AML-193 (cell line): ENCODE measurements at regions not wholly inside any gene's neighbourhood (a gene's known extent, or its start where the extent isn't known, plus 50 kb on each side); places are given as distances from the start of the nearest gene placed in this dataset.
"Not testable (repeated sequence)": the region's sequence is repeated elsewhere in the genome, so short reads cannot be mapped to it uniquely, and the experiment has no call there.

ENCODE experiments used
- DNase-seq, 2 experiments: peaks; one replicate each; lab custom pipeline; 2025; lab: John Stamatoyannopoulos, UW

- DNase-seq = no peak
Observed at GRCh38 chr6:153553627-153554026, 422.5 kb upstream of the RGS17 start.

GRCh38 chr6:153539602-153540001 lies 408.5 kb upstream of the RGS17 start:
- DNase-seq = no peak

GRCh38 chr6:153538491-153538890 lies 407.4 kb upstream of the RGS17 start:
- DNase-seq = no peak

GRCh38 chr6:153537422-153537821 lies 406.3 kb upstream of the RGS17 start:
- no peak for DNase-seq

- DNase-seq = no peak
Observed at GRCh38 chr6:153526479-153526878, 395.4 kb upstream of the RGS17 start.

DNA sequence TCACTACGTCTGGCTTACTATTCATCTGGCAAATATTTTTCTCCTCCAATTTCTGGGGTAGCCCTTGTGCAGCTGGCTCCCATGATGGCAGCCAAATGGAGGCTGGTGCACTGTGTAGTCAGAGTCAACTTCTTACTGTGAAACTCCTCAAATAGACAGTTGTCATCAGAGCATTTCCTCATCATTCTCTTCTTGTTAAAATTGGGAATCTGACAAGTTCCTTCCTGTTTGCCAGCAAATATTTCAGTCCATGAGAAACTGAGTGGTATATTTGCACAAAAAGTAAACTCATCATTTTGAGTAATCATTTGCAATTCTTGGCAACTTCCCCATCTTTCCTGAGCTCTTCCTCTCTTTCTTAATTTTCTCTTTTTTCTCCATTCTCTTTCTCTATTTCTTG lies 394.9 kb upstream of the RGS17 start:
- DNase-seq = no peak

DNA sequence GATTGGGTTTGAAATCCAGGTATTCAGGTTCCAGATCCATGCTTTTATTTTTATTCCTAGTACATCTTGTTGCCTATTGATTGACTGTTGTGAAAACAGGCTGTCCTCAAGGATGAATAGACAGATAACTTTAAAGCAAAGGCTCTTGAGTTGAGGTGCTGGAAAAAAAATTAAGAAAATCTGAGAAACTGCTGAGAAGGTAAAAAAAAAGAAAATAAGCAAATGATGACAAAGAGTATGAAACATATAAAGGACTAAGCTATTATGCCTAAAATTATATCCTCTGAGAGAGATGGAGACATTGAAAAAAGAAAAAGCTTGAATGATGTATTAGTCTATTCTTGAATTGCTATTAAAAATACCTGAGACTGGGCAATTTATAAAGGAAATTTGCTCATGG lies 392.3 kb upstream of the RGS17 start:
- DNase-seq = no peak

- peak; percentile 60 to 75 for DNase-seq
Observed at GRCh38 chr6:153511896-153512496, 380.9 kb upstream of the RGS17 start.

DNA sequence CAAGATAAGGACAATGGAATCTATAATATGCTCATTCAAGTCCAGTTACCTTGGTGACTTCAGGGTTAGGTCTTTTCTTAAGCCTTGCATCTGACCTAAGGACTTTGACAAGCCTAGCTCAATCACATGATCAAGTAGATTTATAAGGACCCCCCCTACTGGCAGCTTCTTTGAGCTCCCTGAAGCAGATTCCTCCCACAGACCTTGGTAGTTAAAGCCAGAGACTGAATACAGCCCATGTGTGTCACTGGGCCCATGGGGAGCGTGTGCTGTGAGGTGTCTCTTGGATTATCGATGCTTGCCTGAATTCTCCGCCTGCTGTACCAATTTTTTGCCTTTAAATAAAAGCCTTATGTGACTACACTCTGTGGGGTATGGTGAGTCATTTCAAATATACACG lies 372.7 kb upstream of the RGS17 start:
- peak in 1 of 2 experiments; percentile 4 for DNase-seq

- DNase-seq = no peak
Observed at GRCh38 chr6:153493501-153493900, 362.4 kb upstream of the RGS17 start.

DNA sequence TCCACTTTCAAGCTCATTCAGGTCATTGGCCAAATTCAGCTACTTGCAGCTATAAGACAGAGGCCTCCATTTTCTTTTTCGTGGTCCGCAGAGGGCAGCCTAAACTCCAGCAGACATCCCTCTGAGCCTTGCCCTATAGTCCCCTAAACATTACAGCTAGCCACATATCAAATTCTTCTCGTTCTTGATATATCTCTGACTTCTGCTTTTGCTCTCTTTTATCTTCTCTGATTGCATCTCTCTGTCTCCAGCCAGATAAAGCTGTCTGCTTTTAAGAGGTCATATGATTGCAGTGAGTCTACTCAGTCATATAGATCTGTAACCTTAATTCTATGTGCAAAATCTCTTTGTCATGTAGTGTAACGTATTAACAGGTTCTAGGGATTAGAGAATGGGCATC lies 358.4 kb upstream of the RGS17 start:
- no peak for DNase-seq

DNA sequence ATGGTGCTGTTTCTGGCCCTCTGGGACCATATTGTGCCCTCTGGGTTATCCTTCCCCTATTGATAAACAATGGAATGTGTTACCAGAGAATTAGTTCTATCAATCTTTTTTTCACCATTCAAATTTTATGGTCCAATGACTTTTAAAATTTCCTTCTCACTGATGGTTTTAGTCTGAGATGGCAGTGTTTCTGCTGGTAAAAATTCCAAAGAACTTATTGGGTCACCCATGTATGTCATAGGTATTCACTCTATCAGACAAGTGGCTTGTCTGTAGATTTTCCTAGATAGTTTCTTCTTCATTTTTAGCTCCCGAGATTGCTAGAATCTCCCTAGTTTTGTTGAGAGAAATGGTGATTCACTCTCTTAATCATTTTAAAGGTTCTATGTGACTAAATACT lies 357.2 kb upstream of the RGS17 start:
- DNase-seq = no peak

GRCh38 chr6:153485072-153485471 lies 354.0 kb upstream of the RGS17 start:
- DNase-seq = no peak

- no peak for DNase-seq
Observed at GRCh38 chr6:153484056-153484455, 353.0 kb upstream of the RGS17 start.

GRCh38 chr6:153476243-153476642 lies 345.2 kb upstream of the RGS17 start:
- no peak for DNase-seq

GRCh38 chr6:153465050-153465449 lies 334.0 kb upstream of the RGS17 start:
- DNase-seq = no peak

- DNase-seq = no peak
Observed at GRCh38 chr6:153449279-153449678, 318.2 kb upstream of the RGS17 start.

DNA sequence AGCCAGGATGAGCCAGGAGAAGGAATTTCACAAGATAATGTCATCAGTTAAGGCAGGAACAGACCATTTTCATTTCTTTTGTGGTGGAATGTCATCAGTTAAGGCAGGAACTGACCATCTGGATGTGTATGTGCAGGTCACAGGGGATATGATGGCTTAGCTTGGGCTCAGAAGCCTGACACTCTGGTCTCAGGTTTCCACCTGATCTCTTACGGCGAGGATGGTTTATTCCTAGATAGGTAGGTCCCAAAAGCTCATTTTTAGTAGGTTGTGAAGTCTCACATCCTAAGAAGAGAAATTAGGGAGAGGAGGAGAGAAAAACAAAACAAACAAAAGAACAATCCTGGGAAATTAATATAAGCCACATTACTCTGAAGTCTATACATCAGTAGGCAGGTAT lies 311.7 kb upstream of the RGS17 start:
- not testable (repeated sequence) for DNase-seq

- no peak for DNase-seq
Observed at GRCh38 chr6:153442096-153442495, 311.0 kb upstream of the RGS17 start.

- no peak for DNase-seq
Observed at GRCh38 chr6:153437193-153437592, 306.1 kb upstream of the RGS17 start.

GRCh38 chr6:153436351-153436750 lies 305.3 kb upstream of the RGS17 start:
- DNase-seq = no peak

GRCh38 chr6:153435787-153436186 lies 304.7 kb upstream of the RGS17 start:
- DNase-seq = no peak

GRCh38 chr6:153425536-153425935 lies 294.5 kb upstream of the RGS17 start:
- no peak for DNase-seq

GRCh38 chr6:153424719-153425400 lies 293.8 kb upstream of the RGS17 start:
- DNase-seq = no peak
